Fibroblast of the conjunctiva (primary cell): ENCODE measurements at regions not wholly inside any gene's neighbourhood (a gene's known extent, or its start where the extent isn't known, plus 50 kb on each side); places are given as distances from the start of the nearest gene placed in this dataset.
A peak's percentile ranks its signal among the peaks of the same experiment; 100 is the strongest.
"Not testable (repeated sequence)": the region's sequence is repeated elsewhere in the genome, so short reads cannot be mapped to it uniquely, and the experiment has no call there.

Experiments used
- DNase-seq: peaks from one replicate; pipeline ENCODE4 v3.0.0-alpha.2; 2010; ENCODE audit warnings: low read depth

GRCh38 chrX:121433289-121433688 is 385.9 kb downstream of the GLUD2 start:
- DNase-seq, result no peak

GRCh38 chrX:121437666-121438065 is 390.3 kb downstream of the GLUD2 start:
- not testable (repeated sequence) for DNase-seq

GRCh38 chrX:121455890-121456289 is 408.5 kb downstream of the GLUD2 start:
- DNase-seq, result no peak

GRCh38 chrX:121456315-121456714 is 408.9 kb downstream of the GLUD2 start:
- no peak for DNase-seq

- no peak for DNase-seq
Measured at GRCh38 chrX:121457096-121457495, 409.7 kb downstream of the GLUD2 start.

GRCh38 chrX:121479406-121479805 is 432.0 kb downstream of the GLUD2 start:
- DNase-seq, result no peak

- peak; percentile 0 for DNase-seq
Measured at GRCh38 chrX:121496966-121497365, 449.6 kb downstream of the GLUD2 start.

GRCh38 chrX:121504153-121504552 is 456.7 kb downstream of the GLUD2 start:
- no peak for DNase-seq

GRCh38 chrX:121546317-121546716 is 498.9 kb downstream of the GLUD2 start:
- DNase-seq, result no peak

GRCh38 chrX:121558886-121559285 is 511.5 kb downstream of the GLUD2 start:
- no peak for DNase-seq

- DNase-seq, result no peak
Measured at GRCh38 chrX:121562616-121563015, 515.2 kb downstream of the GLUD2 start.

- DNase-seq, result no peak
Measured at GRCh38 chrX:121569609-121570008, 522.2 kb downstream of the GLUD2 start.

GRCh38 chrX:121570072-121570841 is 522.8 kb downstream of the GLUD2 start:
- DNase-seq, result no peak

- no peak for DNase-seq
Measured at GRCh38 chrX:121571333-121571732, 523.9 kb downstream of the GLUD2 start.

GRCh38 chrX:121574384-121574783 is 527.0 kb downstream of the GLUD2 start:
- DNase-seq, result not testable (repeated sequence)

- peak; percentile 21 for DNase-seq
Measured at GRCh38 chrX:121579016-121579760, 531.8 kb downstream of the GLUD2 start.

GRCh38 chrX:121581885-121582284 is 534.5 kb downstream of the GLUD2 start:
- no peak for DNase-seq

GRCh38 chrX:121585626-121586025 is 538.2 kb downstream of the GLUD2 start:
- DNase-seq, result no peak

- DNase-seq, result no peak
Measured at GRCh38 chrX:121592884-121593283, 545.5 kb downstream of the GLUD2 start.

- no peak for DNase-seq
Measured at GRCh38 chrX:121598356-121598755, 550.9 kb downstream of the GLUD2 start.

GRCh38 chrX:121635141-121635540 is 587.7 kb downstream of the GLUD2 start:
- DNase-seq, result no peak

GRCh38 chrX:121639781-121640180 is 592.4 kb downstream of the GLUD2 start:
- no peak for DNase-seq

GRCh38 chrX:121641560-121641959 is 594.1 kb downstream of the GLUD2 start:
- DNase-seq, result peak; percentile 53
